ENCODE measurements at regions not wholly inside any gene's neighbourhood (a gene's known extent, or its start where the extent isn't known, plus 50 kb on each side); places are given as distances from the start of the nearest gene placed in this dataset.

GRCh38 chr5:41575110-41575779, 64.8 kb upstream of the PLCXD3 start:
- no peak for TF ChIP-seq CTCF (IDR thresholded peaks at IDR 0.05)
- TF ChIP-seq POLR2A (IDR thresholded peaks at IDR 0.05): no peak
- no peaks in the 10 kb centered on the region for H3K9me3 ChIP-seq
- intact Hi-C loops (cut with DNase I; ENCODE audit: low total_unique reads): no loop called here
- H3K4me1 ChIP-seq: no peaks in the 10 kb centered on the region
- H3K27me3 ChIP-seq: no peaks in the 10 kb centered on the region
- WGBS, 2 donors: 89 to 100% methylated on average over 1 of the region's 1 CpG
- no peaks in the 10 kb centered on the region for H3K36me3 ChIP-seq (ENCODE audit: low read depth, missing control alignments)
- DNase-seq: no peak
- H3K4me3 ChIP-seq: no peak overlapping the region
- no peak overlapping the region for H3K27ac ChIP-seq

- 80 to 82% methylated on average over 2 of the region's 2 CpGs for WGBS, 2 donors
- no peak overlapping the region for H3K27ac ChIP-seq
- TF ChIP-seq POLR2A (IDR thresholded peaks at IDR 0.05): no peak
- TF ChIP-seq CTCF (IDR thresholded peaks at IDR 0.05): no peak
- no peaks in the 10 kb centered on the region for H3K9me3 ChIP-seq
- no peak overlapping the region for H3K4me3 ChIP-seq
- H3K36me3 ChIP-seq (ENCODE audit: low read depth, missing control alignments): no peaks in the 10 kb centered on the region
- no peaks in the 10 kb centered on the region for H3K4me1 ChIP-seq
- H3K27me3 ChIP-seq: no peaks in the 10 kb centered on the region
- intact Hi-C loops (cut with DNase I; ENCODE audit: low total_unique reads): no loop called here
- no peak for DNase-seq
Observed at GRCh38 chr5:41574391-41574790, 64.0 kb upstream of the PLCXD3 start.
